Bronchial epithelial cell (primary cell): ENCODE measurements at regions not wholly inside any gene's neighbourhood (a gene's known extent, or its start where the extent isn't known, plus 50 kb on each side); places are given as distances from the start of the nearest gene placed in this dataset.
"Not testable (repeated sequence)": the region's sequence is repeated elsewhere in the genome, so short reads cannot be mapped to it uniquely, and the experiment has no call there.

Experiments
- DNase-seq: peaks from one replicate; pipeline ENCODE4 v3.0.0-alpha.2; 2010; ENCODE audit warnings: low read depth
- FAIRE-seq: peaks from 2 replicates; lab custom pipeline; 2011; peaks lifted over from hg19 to GRCh38; lab: Jason Lieb, UNC
- H3K27me3 ChIP-seq: 2 replicates; pipeline ENCODE4 v1.5.1; 2011; ENCODE audit warnings: low read length; ENCODE audit not compliant: control insufficient read depth, insufficient read depth
- H3K36me3 ChIP-seq: 2 replicates; pipeline ENCODE4 v1.5.1; 2011; ENCODE audit warnings: low read length; ENCODE audit not compliant: control insufficient read depth, insufficient read depth
- H3K4me3 ChIP-seq: 2 replicates; pipeline ENCODE4 v1.5.1; 2011; ENCODE audit warnings: mild to moderate bottlenecking, low read depth, low read length, control low read depth
- TF ChIP-seq, protein P1 (sequence below): IDR thresholded peaks from 2 replicates; pipeline ENCODE4 v1.5.1; 2011; ENCODE audit warnings: mild to moderate bottlenecking, moderate library complexity, low read length, control low read depth, inconsistent platforms; ENCODE audit not compliant: insufficient read depth, severe bottlenecking

DNA sequence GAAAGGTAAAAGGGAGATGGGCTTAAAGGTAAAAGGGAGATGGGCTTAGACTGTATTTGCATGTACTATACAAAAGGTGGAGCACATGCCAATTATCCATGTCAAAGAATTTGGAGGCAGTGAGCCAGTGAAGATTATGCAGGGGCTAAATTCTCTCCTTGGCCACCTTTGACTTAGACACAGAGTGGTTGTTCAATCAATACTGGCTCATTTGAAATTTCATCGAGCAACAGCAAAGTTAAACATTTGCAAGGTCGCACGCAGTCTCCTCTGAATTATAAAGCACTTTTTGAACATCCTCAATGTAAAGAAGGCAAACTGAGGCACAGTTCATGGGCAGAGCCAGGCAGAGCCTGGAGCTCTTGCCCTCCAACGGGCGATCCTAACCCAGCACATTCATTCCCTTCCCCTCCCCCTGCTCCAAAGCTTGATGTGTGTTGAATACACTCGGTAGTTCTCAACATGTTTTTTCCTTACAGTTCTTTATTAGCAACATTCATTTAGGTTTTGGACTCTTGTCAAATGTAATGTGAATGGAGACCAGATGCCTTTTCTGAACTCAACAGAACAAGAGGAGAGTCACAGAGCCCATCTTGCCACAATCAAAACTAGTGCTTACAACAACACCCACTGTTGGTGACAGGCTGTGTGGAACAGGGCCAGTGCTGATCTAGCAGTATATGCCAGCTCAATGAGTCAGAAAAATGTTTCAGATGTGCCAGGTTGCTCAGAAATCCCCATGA lies 169.7 kb upstream of the G2E3 start:
- FAIRE-seq (no peak), DNase-seq (peak; percentile 49)
- TF ChIP-seq, protein P1, sequence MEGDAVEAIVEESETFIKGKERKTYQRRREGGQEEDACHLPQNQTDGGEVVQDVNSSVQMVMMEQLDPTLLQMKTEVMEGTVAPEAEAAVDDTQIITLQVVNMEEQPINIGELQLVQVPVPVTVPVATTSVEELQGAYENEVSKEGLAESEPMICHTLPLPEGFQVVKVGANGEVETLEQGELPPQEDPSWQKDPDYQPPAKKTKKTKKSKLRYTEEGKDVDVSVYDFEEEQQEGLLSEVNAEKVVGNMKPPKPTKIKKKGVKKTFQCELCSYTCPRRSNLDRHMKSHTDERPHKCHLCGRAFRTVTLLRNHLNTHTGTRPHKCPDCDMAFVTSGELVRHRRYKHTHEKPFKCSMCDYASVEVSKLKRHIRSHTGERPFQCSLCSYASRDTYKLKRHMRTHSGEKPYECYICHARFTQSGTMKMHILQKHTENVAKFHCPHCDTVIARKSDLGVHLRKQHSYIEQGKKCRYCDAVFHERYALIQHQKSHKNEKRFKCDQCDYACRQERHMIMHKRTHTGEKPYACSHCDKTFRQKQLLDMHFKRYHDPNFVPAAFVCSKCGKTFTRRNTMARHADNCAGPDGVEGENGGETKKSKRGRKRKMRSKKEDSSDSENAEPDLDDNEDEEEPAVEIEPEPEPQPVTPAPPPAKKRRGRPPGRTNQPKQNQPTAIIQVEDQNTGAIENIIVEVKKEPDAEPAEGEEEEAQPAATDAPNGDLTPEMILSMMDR = no peak
- Histone ChIP-seq H3K27me3 (no peaks in the 10 kb centered on the region), H3K36me3 (no peaks in the 10 kb centered on the region), H3K4me3 (no peak overlapping the region)

DNA sequence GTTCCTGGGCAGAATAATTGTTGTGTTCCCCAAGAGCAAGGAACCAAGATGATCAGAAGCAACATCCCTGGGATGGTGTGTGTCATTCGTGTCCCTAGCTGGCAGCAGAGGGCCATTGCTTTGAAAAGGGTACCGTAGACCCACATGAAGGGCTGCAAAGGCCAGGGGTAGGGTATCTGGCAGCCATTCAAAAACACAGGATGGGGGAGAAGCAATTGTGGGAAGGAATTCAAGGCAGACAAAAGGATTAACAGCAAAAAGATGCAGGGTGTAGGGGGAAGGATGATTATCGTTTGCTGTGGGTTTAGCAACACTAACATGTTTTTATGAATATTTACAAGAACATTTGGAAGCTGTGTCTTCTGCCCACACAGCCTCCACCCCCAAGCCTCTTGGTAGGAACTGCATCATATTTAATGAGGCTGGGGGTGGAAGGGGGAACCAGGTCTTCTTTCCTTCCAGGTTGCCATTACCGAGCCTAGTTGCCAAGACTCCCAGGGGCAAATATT lies 169.0 kb upstream of the G2E3 start:
- DNase-seq = no peak
- H3K36me3 ChIP-seq = no peaks in the 10 kb centered on the region
- H3K27me3 ChIP-seq = no peaks in the 10 kb centered on the region
- H3K4me3 ChIP-seq = no peak overlapping the region
- FAIRE-seq = no peak
- TF ChIP-seq, protein P1 = no peak

DNA sequence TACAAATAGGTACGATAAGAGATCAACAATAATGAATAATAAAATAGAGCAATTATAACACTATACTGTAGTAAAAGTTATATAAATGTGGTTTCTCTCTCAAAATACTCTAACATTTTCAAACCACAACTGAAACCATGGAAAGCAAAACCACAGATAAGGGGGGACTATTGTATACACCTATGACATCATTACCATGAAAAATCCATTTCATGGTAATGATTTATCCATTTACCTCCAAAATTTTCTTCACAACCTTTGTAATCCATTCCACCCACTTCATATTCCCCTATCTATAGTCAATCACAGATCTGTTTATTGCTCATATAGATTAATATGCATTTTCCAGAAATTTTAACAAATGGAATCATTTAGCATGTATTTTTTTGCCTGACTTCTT lies 163.9 kb upstream of the G2E3 start:
- H3K4me3 ChIP-seq = no peak overlapping the region
- H3K36me3 ChIP-seq = no peaks in the 10 kb centered on the region
- H3K27me3 ChIP-seq = no peaks in the 10 kb centered on the region
- FAIRE-seq (no peak), DNase-seq (no peak)
- TF ChIP-seq, protein P1 = no peak

- no peaks in the 10 kb centered on the region for H3K36me3 ChIP-seq
- H3K27me3 ChIP-seq = no peaks in the 10 kb centered on the region
- TF ChIP-seq, protein P1 = no peak
- no peak overlapping the region for H3K4me3 ChIP-seq
- no peak for DNase-seq
- FAIRE-seq = no peak
These were observed 156.1 kb upstream of the G2E3 start for GRCh38 chr14:30402846-30403245.

GRCh38 chr14:30403791-30404190 lies 155.2 kb upstream of the G2E3 start:
- FAIRE-seq (no peak), DNase-seq (no peak)
- TF ChIP-seq, protein P1 = no peak
- H3K4me3 ChIP-seq = no peak overlapping the region
- no peaks in the 10 kb centered on the region for H3K36me3 ChIP-seq
- H3K27me3 ChIP-seq = no peaks in the 10 kb centered on the region

- not testable (repeated sequence) for H3K36me3 ChIP-seq, H3K27me3 ChIP-seq, DNase-seq, FAIRE-seq, H3K4me3 ChIP-seq
These were observed 149.4 kb upstream of the G2E3 start for GRCh38 chr14:30409508-30410015.
